Activated naive CD8-positive, alpha-beta T cell treated with anti-CD3 and anti-CD28 coated beads, Interleukin-2, amount 10 ng/mL, durations not matched to agents 7 days and 5 days (primary cell): ENCODE measurements at regions not wholly inside any gene's neighbourhood (a gene's known extent, or its start where the extent isn't known, plus 50 kb on each side); places are given as distances from the start of the nearest gene placed in this dataset.

Source experiments
- ATAC-seq: fragments of 150-1000 bp; cut with Tn5 transposase; one replicate; pipeline ENCODE4 v1.10.0; 2021; ENCODE audit warnings: low read depth, moderate library complexity
- POLR2A ChIA-PET: fragments of 350-600 bp; sonication (Branson Sonifier 250); formaldehyde crosslinking; loops from one replicate; lab custom pipeline; 2021; ENCODE audit warnings: antibody characterized with exemption; lab: Charles Lee
- DNase-seq: peaks from one replicate; pipeline ENCODE4 v3.0.0; 2021
- H3K27ac Mint-ChIP-seq: one replicate; pipeline ENCODE4 v1.8.0; 2022; ENCODE audit warnings: mild to moderate bottlenecking, mixed read lengths
- H3K27me3 Mint-ChIP-seq: one replicate; pipeline ENCODE4 v1.8.0; 2022; ENCODE audit warnings: mild to moderate bottlenecking, moderate library complexity, mixed read lengths
- H3K36me3 Mint-ChIP-seq: one replicate; pipeline ENCODE4 v1.8.0; 2021; ENCODE audit warnings: mild to moderate bottlenecking, mixed read lengths
- H3K4me1 Mint-ChIP-seq: one replicate; pipeline ENCODE4 v1.8.0; 2021; ENCODE audit warnings: mixed read lengths
- H3K4me3 Mint-ChIP-seq: one replicate; pipeline ENCODE4 v1.8.0; 2022; ENCODE audit warnings: mild to moderate bottlenecking, moderate library complexity, mixed read lengths
- H3K9me3 Mint-ChIP-seq: one replicate; pipeline ENCODE4 v1.8.0; 2021; ENCODE audit warnings: mixed read lengths

- DNase-seq (no peak), ATAC-seq (no peak)
- Mint-ChIP-seq H3K27ac (no peak overlapping the region), H3K4me1 (no peaks in the 10 kb centered on the region), H3K27me3 (peaks cover 4% of the 10 kb centered on the region), H3K9me3 (no peaks in the 10 kb centered on the region), H3K36me3 (no peaks in the 10 kb centered on the region), H3K4me3 (no peak overlapping the region)
- POLR2A ChIA-PET: no interaction called here
Observed at GRCh38 chr6:119873107-119873506, 523.5 kb upstream of the MAN1A1 start.

GRCh38 chr6:119871520-119871919, 522.0 kb upstream of the MAN1A1 start:
- POLR2A ChIA-PET: no interaction called here
- no peak overlapping the region for H3K4me3 Mint-ChIP-seq

GRCh38 chr6:119865466-119866350, 516.1 kb upstream of the MAN1A1 start:
- Mint-ChIP-seq H3K36me3 (no peaks in the 10 kb centered on the region), H3K4me3 (no peak overlapping the region), H3K4me1 (no peaks in the 10 kb centered on the region), H3K27me3 (peaks cover 16% of the 10 kb centered on the region), H3K27ac (no peak overlapping the region), H3K9me3 (no peaks in the 10 kb centered on the region)
- POLR2A ChIA-PET: no interaction called here
- DNase-seq (no peak), ATAC-seq (no peak)

More at GRCh38 chr6:119871520-119871919, 522.0 kb upstream of the MAN1A1 start:
- peaks cover 3% of the 10 kb centered on the region for H3K27me3 Mint-ChIP-seq
- ATAC-seq: no peak
- no peak for DNase-seq
- no peaks in the 10 kb centered on the region for H3K36me3 Mint-ChIP-seq
- H3K9me3 Mint-ChIP-seq: no peaks in the 10 kb centered on the region
- no peaks in the 10 kb centered on the region for H3K4me1 Mint-ChIP-seq
- no peak overlapping the region for H3K27ac Mint-ChIP-seq

GRCh38 chr6:119862719-119863118, 513.2 kb upstream of the MAN1A1 start:
- DNase-seq (no peak), ATAC-seq (no peak)
- no peaks in the 10 kb centered on the region for H3K4me1 Mint-ChIP-seq
- POLR2A ChIA-PET: no interaction called here
- H3K27ac Mint-ChIP-seq: no peak overlapping the region
- no peak overlapping the region for H3K4me3 Mint-ChIP-seq
- H3K9me3 Mint-ChIP-seq: no peaks in the 10 kb centered on the region
- peaks cover 23% of the 10 kb centered on the region for H3K27me3 Mint-ChIP-seq
- H3K36me3 Mint-ChIP-seq: peaks cover 2% of the 10 kb centered on the region

- POLR2A ChIA-PET: no interaction called here
- DNase-seq: no peak
- Mint-ChIP-seq H3K27ac (no peak overlapping the region), H3K4me3 (no peak overlapping the region), H3K27me3 (peaks cover 16% of the 10 kb centered on the region), H3K36me3 (peaks cover 2% of the 10 kb centered on the region), H3K9me3 (no peaks in the 10 kb centered on the region), H3K4me1 (peaks cover 11% of the 10 kb centered on the region)
- no peak for ATAC-seq
Observed at GRCh38 chr6:119858901-119859300, 509.3 kb upstream of the MAN1A1 start.

GRCh38 chr6:119856136-119856535, 506.6 kb upstream of the MAN1A1 start:
- Mint-ChIP-seq H3K27ac (peak overlapping the region; percentile 81), H3K36me3 (peaks cover 2% of the 10 kb centered on the region)
- peak; percentile 25 for DNase-seq

GRCh38 chr6:119848696-119849095, 499.1 kb upstream of the MAN1A1 start:
- Mint-ChIP-seq H3K4me1 (no peaks in the 10 kb centered on the region), H3K27ac (no peak overlapping the region), H3K9me3 (no peaks in the 10 kb centered on the region), H3K4me3 (no peak overlapping the region), H3K27me3 (peaks cover 7% of the 10 kb centered on the region), H3K36me3 (no peaks in the 10 kb centered on the region)
- POLR2A ChIA-PET: no interaction called here
- ATAC-seq (no peak), DNase-seq (no peak)

More at GRCh38 chr6:119856136-119856535, 506.6 kb upstream of the MAN1A1 start:
- H3K4me1 Mint-ChIP-seq: peaks cover 11% of the 10 kb centered on the region
- peak; percentile 97 for ATAC-seq
- H3K9me3 Mint-ChIP-seq: no peaks in the 10 kb centered on the region
- POLR2A ChIA-PET: interaction anchor here (0.7 kb wide), 1 partner anchor 508 kb away, joined by 3 read pairs; no protein-coding TSS in a partner anchor
- peak overlapping the region; percentile 76 for H3K4me3 Mint-ChIP-seq
- peaks cover 12% of the 10 kb centered on the region for H3K27me3 Mint-ChIP-seq

GRCh38 chr6:119845161-119845560, 495.6 kb upstream of the MAN1A1 start:
- Mint-ChIP-seq H3K36me3 (no peaks in the 10 kb centered on the region), H3K27me3 (peaks cover 4% of the 10 kb centered on the region), H3K27ac (no peak overlapping the region), H3K4me1 (no peaks in the 10 kb centered on the region), H3K9me3 (peaks cover 3% of the 10 kb centered on the region), H3K4me3 (no peak overlapping the region)
- POLR2A ChIA-PET: no interaction called here
- ATAC-seq: no peak
- DNase-seq: no peak

GRCh38 chr6:119844387-119844786, 494.8 kb upstream of the MAN1A1 start:
- DNase-seq (no peak), ATAC-seq (no peak)
- H3K9me3 Mint-ChIP-seq: peaks cover 4% of the 10 kb centered on the region
- POLR2A ChIA-PET: no interaction called here
- H3K4me3 Mint-ChIP-seq: no peak overlapping the region
- H3K4me1 Mint-ChIP-seq: no peaks in the 10 kb centered on the region
- H3K36me3 Mint-ChIP-seq: no peaks in the 10 kb centered on the region
- no peak overlapping the region for H3K27ac Mint-ChIP-seq
- H3K27me3 Mint-ChIP-seq: peaks cover 2% of the 10 kb centered on the region

GRCh38 chr6:119842191-119842590, 492.6 kb upstream of the MAN1A1 start:
- Mint-ChIP-seq H3K27ac (no peak overlapping the region), H3K4me1 (no peaks in the 10 kb centered on the region), H3K27me3 (peaks cover 2% of the 10 kb centered on the region), H3K4me3 (no peak overlapping the region), H3K9me3 (peaks cover 4% of the 10 kb centered on the region), H3K36me3 (no peaks in the 10 kb centered on the region)
- POLR2A ChIA-PET: no interaction called here
- DNase-seq (no peak), ATAC-seq (no peak)

GRCh38 chr6:119838043-119838442, 488.5 kb upstream of the MAN1A1 start:
- H3K4me3 Mint-ChIP-seq: no peak overlapping the region
- no peak overlapping the region for H3K27ac Mint-ChIP-seq
- H3K27me3 Mint-ChIP-seq: no peaks in the 10 kb centered on the region
- POLR2A ChIA-PET: no interaction called here
- no peaks in the 10 kb centered on the region for H3K4me1 Mint-ChIP-seq
- H3K36me3 Mint-ChIP-seq: no peaks in the 10 kb centered on the region
- no peak for DNase-seq
- no peak for ATAC-seq
- H3K9me3 Mint-ChIP-seq: peaks cover 4% of the 10 kb centered on the region

GRCh38 chr6:119834418-119834817, 484.9 kb upstream of the MAN1A1 start:
- DNase-seq (no peak), ATAC-seq (no peak)
- POLR2A ChIA-PET: no interaction called here
- Mint-ChIP-seq H3K4me3 (no peak overlapping the region), H3K36me3 (no peaks in the 10 kb centered on the region), H3K27ac (no peak overlapping the region), H3K4me1 (no peaks in the 10 kb centered on the region), H3K27me3 (no peaks in the 10 kb centered on the region), H3K9me3 (no peaks in the 10 kb centered on the region)

- no peak for DNase-seq
- H3K27ac Mint-ChIP-seq: no peak overlapping the region
- H3K36me3 Mint-ChIP-seq: no peaks in the 10 kb centered on the region
- peaks cover 5% of the 10 kb centered on the region for H3K27me3 Mint-ChIP-seq
- POLR2A ChIA-PET: no interaction called here
- no peaks in the 10 kb centered on the region for H3K9me3 Mint-ChIP-seq
- no peak overlapping the region for H3K4me3 Mint-ChIP-seq
- H3K4me1 Mint-ChIP-seq: no peaks in the 10 kb centered on the region
- no peak for ATAC-seq
Observed at GRCh38 chr6:119832411-119832810, 482.9 kb upstream of the MAN1A1 start.
